ENCODE measurements at regions not wholly inside any gene's neighbourhood (a gene's known extent, or its start where the extent isn't known, plus 50 kb on each side); places are given as distances from the start of the nearest gene placed in this dataset.

GRCh38 chr3:94398036-94398435, 335.2 kb downstream of the NSUN3 start:
- TF ChIP-seq CREB1 (CRISPR knock-in tag; IDR thresholded peaks at IDR 0.05): no peak
- no peak for TF ChIP-seq CTCF (IDR thresholded peaks at IDR 0.05)
- no peak for TF ChIP-seq ZNF263 (CRISPR knock-in tag; IDR thresholded peaks at IDR 0.05; ENCODE audit: low read depth)

Measured in WTC11 (cell line).